HepG2 (cell line): ENCODE measurements at regions not wholly inside any gene's neighbourhood (a gene's known extent, or its start where the extent isn't known, plus 50 kb on each side); places are given as distances from the start of the nearest gene placed in this dataset.

ENCODE experiments used
- ATAC-seq: fragments of 200-7000 bp; cut with Tn5 transposase; 3 replicates; pipeline ENCODE4 v1.9.1; 2020; ENCODE audit warnings: mild to moderate bottlenecking, moderate library complexity
- BruUV-seq: library from RNA; stranded (reverse); fragments of 400-500 nt; replicated peaks from 2 replicates; lab custom pipeline; 2021; lab: Mats Ljungman, UMichigan
- CTCF ChIA-PET: fragments of 300-600 bp; formaldehyde crosslinking; extraction: SDS; loops from one replicate; lab custom pipeline; 2021; ENCODE audit warnings: low total read pairs, inconsistent platforms, low intra/inter-chr PET ratio; lab: Yijun Ruan, JAX
- POLR2A ChIA-PET: fragments of 350-600 bp; sonication (Branson Sonifier 250); formaldehyde crosslinking; loops from one replicate; lab custom pipeline; 2020; ENCODE audit warnings: antibody characterized with exemption, inconsistent platforms; lab: Yijun Ruan, JAX
- DNase-seq: peaks from one replicate; pipeline ENCODE4 v3.0.0-alpha.2; 2015; ENCODE audit warnings: low spot score
- FAIRE-seq: peaks from 3 replicates; lab custom pipeline; 2011; peaks lifted over from hg19 to GRCh38; lab: Jason Lieb, UNC
- H2AFZ ChIP-seq: one replicate; pipeline ENCODE4 v1.6.1; 2011; ENCODE audit warnings: low read length, inconsistent platforms
- H3K27ac ChIP-seq: fragments of 300-600 bp; 3 replicates; pipeline ENCODE4 v1.8.0; 2011; ENCODE audit warnings: mixed run types, mild to moderate bottlenecking, mixed read lengths, low read length, inconsistent platforms; ENCODE audit not compliant: insufficient read depth; ENCODE audit errors: extremely low read length
- H3K27me3 ChIP-seq, 2 experiments: fragments of 200-600 bp in 1 of 2; 2 replicates in 1 of 2; 3 replicates in 1 of 2; pipeline versions ENCODE4 v1.6.0 to v1.8.0; 2011; ENCODE audit warnings: low read length in 2 of 2, mild to moderate bottlenecking in 2 of 2, moderate library complexity in 2 of 2, inconsistent platforms in 1 of 2; ENCODE audit not compliant: insufficient read depth in 2 of 2, control insufficient read depth in 1 of 2
- H3K36me3 ChIP-seq, 2 experiments: fragments of 200-600 bp in 1 of 2; replicated peaks in 1 of 2; 2 replicates in 1 of 2; 3 replicates in 1 of 2; pipeline versions ENCODE4 v1.5.1 to v1.8.0; 2011; ENCODE audit warnings: low read length in 2 of 2, inconsistent platforms in 1 of 2; ENCODE audit not compliant: insufficient read depth in 2 of 2, control insufficient read depth in 1 of 2
- H3K4me1 ChIP-seq: 2 replicates; pipeline ENCODE4 v1.5.1; 2012; ENCODE audit warnings: low read length, inconsistent platforms; ENCODE audit not compliant: insufficient read depth
- H3K4me2 ChIP-seq: 2 replicates; pipeline ENCODE4 v1.6.0; 2011; ENCODE audit warnings: low read depth, low read length, inconsistent platforms
- H3K4me3 ChIP-seq, 3 experiments: fragments of 200-600 bp in 1 of 3; sonication (generic), shearing (Covaris generic) in 1 of 3; replicated peaks in 1 of 3; 2 replicates each; pipeline ENCODE4 v1.5.1; 2011 to 2016; ENCODE audit warnings: low read length in 3 of 3, inconsistent platforms in 2 of 3, low read depth in 2 of 3, mild to moderate bottlenecking in 2 of 3, control low read depth in 1 of 3, mixed read lengths in 1 of 3; ENCODE audit not compliant: insufficient read depth in 1 of 3
- H3K79me2 ChIP-seq: one replicate; pipeline ENCODE4 v1.6.1; 2011; ENCODE audit warnings: low read length, inconsistent platforms; ENCODE audit not compliant: insufficient read depth
- H3K9ac ChIP-seq: 2 replicates; pipeline ENCODE4 v1.6.0; 2011; ENCODE audit warnings: mild to moderate bottlenecking, low read depth, low read length, inconsistent platforms; ENCODE audit not compliant: insufficient read depth
- H3K9me3 ChIP-seq: 2 replicates; pipeline ENCODE4 v1.5.1; 2012; ENCODE audit warnings: mild to moderate bottlenecking, low read length
- H4K20me1 ChIP-seq: 2 replicates; pipeline ENCODE4 v1.6.0; 2011; ENCODE audit warnings: inconsistent platforms, mild to moderate bottlenecking, low read length, moderate library complexity; ENCODE audit not compliant: insufficient read depth
- ASH2L ChIP-seq: fragments of 300-600, 200-600 bp; sonication (generic); IDR thresholded peaks from 2 replicates; pipeline ENCODE4 v1.7.0; 2017; ENCODE audit warnings: low read depth, mild to moderate bottlenecking, moderate library complexity, mixed read lengths, low read length; ENCODE audit not compliant: insufficient read length
- CREM ChIP-seq, 2 experiments: sonication (generic) in 1 of 2; formaldehyde crosslinking in 1 of 2; IDR thresholded peaks; 2 replicates each; pipeline versions ENCODE4 v1.4.0 to v1.6.1; 2016 to 2020; ENCODE audit warnings: antibody characterized with exemption in 1 of 2, mild to moderate bottlenecking in 1 of 2, missing genetic modification reagents in 1 of 2
- MBD4 ChIP-seq: IDR thresholded peaks from 2 replicates; pipeline ENCODE4 v1.6.1; 2012; ENCODE audit warnings: low read length, inconsistent platforms, borderline replicate concordance
- NKX3-1 ChIP-seq: sonication (generic); formaldehyde crosslinking; IDR thresholded peaks from 2 replicates; pipeline ENCODE4 v1.5.0; 2020; ENCODE audit warnings: missing genetic modification reagents
- NR2F1 ChIP-seq, 2 experiments: fragments of 450-650 bp in 1 of 2; formaldehyde crosslinking in 1 of 2; IDR thresholded peaks; 2 replicates each; pipeline versions ENCODE4 v1.5.0 to v1.6.1; 2016 to 2020; ENCODE audit warnings: mild to moderate bottlenecking in 1 of 2, missing compliant biosample characterization in 1 of 2, missing genetic modification reagents in 1 of 2, moderate library complexity in 1 of 2
- TARDBP ChIP-seq: sonication (generic); formaldehyde crosslinking; IDR thresholded peaks from 2 replicates; pipeline ENCODE4 v1.8.0; 2022; ENCODE audit warnings: mild to moderate bottlenecking, missing genetic modification reagents
- TBX2 ChIP-seq: sonication (generic); formaldehyde crosslinking; IDR thresholded peaks from 2 replicates; pipeline ENCODE4 v1.5.0; 2020; ENCODE audit warnings: missing genetic modification reagents, mild to moderate bottlenecking, borderline replicate concordance
- ZBTB1 ChIP-seq: sonication (generic); formaldehyde crosslinking; IDR thresholded peaks from 2 replicates; pipeline ENCODE4 v1.4.0; 2020; ENCODE audit warnings: missing genetic modification reagents, borderline replicate concordance
- ZBTB26 ChIP-seq: IDR thresholded peaks from 2 replicates; pipeline ENCODE4 v1.6.1; 2016; ENCODE audit warnings: missing compliant biosample characterization, missing genetic modification reagents, borderline replicate concordance
- ZFP1 ChIP-seq: IDR thresholded peaks from 2 replicates; pipeline ENCODE4 v1.6.1; 2016
- ZNF17 ChIP-seq: sonication (generic); formaldehyde crosslinking; IDR thresholded peaks from 2 replicates; pipeline ENCODE4 v1.5.0; 2020; ENCODE audit warnings: mild to moderate bottlenecking, missing genetic modification reagents
- ZNF460 ChIP-seq: sonication (generic); formaldehyde crosslinking; IDR thresholded peaks from 2 replicates; pipeline ENCODE4 v1.5.1; 2020; ENCODE audit warnings: missing genetic modification reagents, mild to moderate bottlenecking, borderline replicate concordance
- ZNF629 ChIP-seq: sonication (generic); formaldehyde crosslinking; conservative IDR thresholded peaks from 2 replicates; pipeline ENCODE4 v1.5.0; 2020; ENCODE audit warnings: missing genetic modification reagents
- ZSCAN25 ChIP-seq: sonication (generic); formaldehyde crosslinking; IDR thresholded peaks from 2 replicates; pipeline ENCODE4 v1.8.0; 2022; ENCODE audit warnings: mild to moderate bottlenecking, missing genetic modification reagents
- WGBS: methylation state at CpG from one replicate; pipeline ENCODE4 v1.1.6; 2017; ENCODE audit warnings: low lambda C conversion rate; 5-methylcytosine and 5-hydroxymethylcytosine counted together
- in situ Hi-C: cut with HindIII; loops from 2 replicates; pipeline ENCODE4 v1.10.0; 2017; ENCODE audit warnings: low pct_unique_long_range_greater_than_20kb; ENCODE audit not compliant: extremely low pct_ligation_motif_present
- intact Hi-C: fragments of 100-400 bp; cut with micrococcal nuclease; formaldehyde crosslinking; loops from one replicate; pipeline ENCODE4 v1.10.0; 2022; ENCODE audit not compliant: unreplicated experiment
- TF ChIP-seq, protein P1 (sequence below): sonication (generic); formaldehyde crosslinking; IDR thresholded peaks from 2 replicates; pipeline ENCODE4 v1.5.1; 2020; ENCODE audit warnings: missing genetic modification reagents, mild to moderate bottlenecking, borderline replicate concordance
- TF ChIP-seq, protein P2 (sequence below): sonication (generic); formaldehyde crosslinking; IDR thresholded peaks from 2 replicates; pipeline ENCODE4 v1.4.0; 2020; ENCODE audit warnings: mild to moderate bottlenecking, missing genetic modification reagents

- no peaks in the 10 kb centered on the region for H3K36me3 ChIP-seq
- TF ChIP-seq TARDBP (CRISPR knock-in tag) (no peak), NKX3-1 (CRISPR knock-in tag) (no peak), ZNF460 (CRISPR knock-in tag) (no peak), ZNF629 (CRISPR knock-in tag) (no peak), ZBTB1 (no peak), ZNF17 (no peak), ASH2L (no peak), TBX2 (CRISPR knock-in tag) (no peak)
- DNase-seq (no peak), FAIRE-seq (no peak), ATAC-seq (no peak)
- peaks cover 13% of the 10 kb centered on the region; the same call in 1 of the 2 replicates for H3K9me3 ChIP-seq
- intact Hi-C loops (no loop called here), in situ Hi-C loops (no loop called here)
- H3K27ac ChIP-seq: no peak overlapping the region
- no peak overlapping the region for H3K4me3 ChIP-seq
- no peaks in the 10 kb centered on the region for H3K27me3 ChIP-seq
- no peaks in the 10 kb centered on the region for H3K4me1 ChIP-seq
- no TSS peak for BruUV-seq
- WGBS: 2% methylated on average over 3 of the region's 3 CpGs
- no peaks in the 10 kb centered on the region for H4K20me1 ChIP-seq
- CTCF ChIA-PET: no interaction called here
- no peak overlapping the region for H3K9ac ChIP-seq
- POLR2A ChIA-PET: no interaction called here
- H2AFZ ChIP-seq: no peak overlapping the region
- no peak overlapping the region for H3K4me2 ChIP-seq
- H3K79me2 ChIP-seq: no peaks in the 10 kb centered on the region
These were observed 275.0 kb downstream of the ANTXR2 start for GRCh38 chr4:79798047-79798446.

DNA sequence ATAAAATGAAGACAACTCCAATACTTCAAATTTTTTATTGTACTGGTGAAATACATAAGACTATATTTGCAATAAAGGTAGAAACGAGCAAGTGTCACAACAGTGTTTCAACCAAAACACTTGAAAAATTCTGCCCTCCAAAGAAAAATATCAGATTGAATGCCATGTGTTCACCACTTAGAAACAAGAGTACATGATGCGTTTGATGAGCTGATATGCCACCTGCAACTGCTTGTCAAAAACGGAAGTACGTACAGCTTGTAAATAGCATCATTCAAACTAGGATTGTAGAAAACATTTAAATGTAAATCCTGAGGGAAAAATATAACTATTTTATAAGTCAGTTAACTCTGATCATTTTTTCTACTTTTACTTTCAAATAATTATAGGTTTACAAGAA, 276.1 kb downstream of the ANTXR2 start:
- FAIRE-seq (no peak), DNase-seq (no peak), ATAC-seq (no peak)
- no peaks in the 10 kb centered on the region for H3K4me1 ChIP-seq
- H2AFZ ChIP-seq: no peak overlapping the region
- in situ Hi-C loops: no loop called here
- intact Hi-C loops: no loop called here
- no peak overlapping the region for H3K4me3 ChIP-seq
- no TSS peak for BruUV-seq
- no peaks in the 10 kb centered on the region for H4K20me1 ChIP-seq
- no peak overlapping the region for H3K9ac ChIP-seq
- peaks cover 21% of the 10 kb centered on the region; the same call in 1 of the 2 replicates for H3K9me3 ChIP-seq
- ChIA-PET POLR2A (no interaction called here), CTCF (no interaction called here)
- no peak overlapping the region for H3K27ac ChIP-seq
- 2% methylated on average over 4 of the region's 4 CpGs for WGBS
- H3K27me3 ChIP-seq: no peaks in the 10 kb centered on the region
- no peaks in the 10 kb centered on the region for H3K79me2 ChIP-seq
- no peak overlapping the region for H3K4me2 ChIP-seq
- H3K36me3 ChIP-seq: no peaks in the 10 kb centered on the region
- TF ChIP-seq ZBTB26 (CRISPR knock-in tag) (no peak), ZSCAN25 (no peak), CREM (IDR thresholded peaks at IDR 0.05) (no peak), CREM (CRISPR knock-in tag; IDR thresholded peaks at IDR 0.05) (no peak), MBD4 (no peak), ZFP1 (CRISPR knock-in tag) (no peak), NR2F1 (CRISPR knock-in tag; IDR thresholded peaks at IDR 0.05) (no peak)
- TF ChIP-seq, protein P1, sequence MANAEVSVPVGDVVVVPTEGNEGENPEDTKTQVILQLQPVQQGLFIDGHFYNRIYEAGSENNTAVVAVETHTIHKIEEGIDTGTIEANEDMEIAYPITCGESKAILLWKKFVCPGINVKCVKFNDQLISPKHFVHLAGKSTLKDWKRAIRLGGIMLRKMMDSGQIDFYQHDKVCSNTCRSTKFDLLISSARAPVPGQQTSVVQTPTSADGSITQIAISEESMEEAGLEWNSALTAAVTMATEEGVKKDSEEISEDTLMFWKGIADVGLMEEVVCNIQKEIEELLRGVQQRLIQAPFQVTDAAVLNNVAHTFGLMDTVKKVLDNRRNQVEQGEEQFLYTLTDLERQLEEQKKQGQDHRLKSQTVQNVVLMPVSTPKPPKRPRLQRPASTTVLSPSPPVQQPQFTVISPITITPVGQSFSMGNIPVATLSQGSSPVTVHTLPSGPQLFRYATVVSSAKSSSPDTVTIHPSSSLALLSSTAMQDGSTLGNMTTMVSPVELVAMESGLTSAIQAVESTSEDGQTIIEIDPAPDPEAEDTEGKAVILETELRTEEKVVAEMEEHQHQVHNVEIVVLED (CRISPR knock-in tag): no peak
- TF ChIP-seq, protein P2, sequence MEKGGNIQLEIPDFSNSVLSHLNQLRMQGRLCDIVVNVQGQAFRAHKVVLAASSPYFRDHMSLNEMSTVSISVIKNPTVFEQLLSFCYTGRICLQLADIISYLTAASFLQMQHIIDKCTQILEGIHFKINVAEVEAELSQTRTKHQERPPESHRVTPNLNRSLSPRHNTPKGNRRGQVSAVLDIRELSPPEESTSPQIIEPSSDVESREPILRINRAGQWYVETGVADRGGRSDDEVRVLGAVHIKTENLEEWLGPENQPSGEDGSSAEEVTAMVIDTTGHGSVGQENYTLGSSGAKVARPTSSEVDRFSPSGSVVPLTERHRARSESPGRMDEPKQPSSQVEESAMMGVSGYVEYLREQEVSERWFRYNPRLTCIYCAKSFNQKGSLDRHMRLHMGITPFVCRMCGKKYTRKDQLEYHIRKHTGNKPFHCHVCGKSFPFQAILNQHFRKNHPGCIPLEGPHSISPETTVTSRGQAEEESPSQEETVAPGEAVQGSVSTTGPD (CRISPR knock-in tag): no peak
